Mesenchymal stem cell (in vitro differentiated cells and primary cell): ENCODE measurements at regions not wholly inside any gene's neighbourhood (a gene's known extent, or its start where the extent isn't known, plus 50 kb on each side); places are given as distances from the start of the nearest gene placed in this dataset.

Source experiments
- DNase-seq: peaks from one replicate; pipeline ENCODE4 v3.0.0-alpha.2; 2013
- H2AFZ ChIP-seq: one replicate; pipeline ENCODE4 v1.6.1; 2013; ENCODE audit warnings: low read depth, mild to moderate bottlenecking, control low read depth, inconsistent platforms, low read length, moderate library complexity
- H2AK5ac ChIP-seq: 2 replicates; pipeline ENCODE4 v1.6.1; 2013; ENCODE audit warnings: low read length, moderate library complexity, mild to moderate bottlenecking, inconsistent platforms; ENCODE audit not compliant: severe bottlenecking
- H2BK120ac ChIP-seq: one replicate; pipeline ENCODE4 v1.6.1; 2013; ENCODE audit warnings: low read depth, mild to moderate bottlenecking, inconsistent platforms, low read length, moderate library complexity
- H2BK12ac ChIP-seq, 2 experiments: one replicate each; pipeline ENCODE4 v1.6.1; 2013; ENCODE audit warnings: inconsistent platforms in 2 of 2, low read length in 2 of 2, mild to moderate bottlenecking in 2 of 2, moderate library complexity in 2 of 2, control low read depth in 1 of 2
- H2BK15ac ChIP-seq: one replicate; pipeline ENCODE4 v1.6.1; 2013; ENCODE audit warnings: mild to moderate bottlenecking, low read depth, inconsistent platforms; ENCODE audit not compliant: poor library complexity, severe bottlenecking
- H2BK5ac ChIP-seq: 2 replicates; pipeline ENCODE4 v1.6.1; 2013; ENCODE audit warnings: low read depth, mild to moderate bottlenecking, low read length, control low read depth, inconsistent platforms; ENCODE audit not compliant: poor library complexity, severe bottlenecking
- H3K14ac ChIP-seq, 2 experiments: one replicate each; pipeline ENCODE4 v1.6.1; 2013; ENCODE audit warnings: inconsistent platforms in 2 of 2, low read length in 2 of 2, control low read depth in 1 of 2, mild to moderate bottlenecking in 1 of 2, moderate library complexity in 1 of 2
- H3K18ac ChIP-seq, 2 experiments: one replicate each; pipeline ENCODE4 v1.6.1; 2013; ENCODE audit warnings: inconsistent platforms in 2 of 2, low read length in 2 of 2, control low read depth in 1 of 2, low read depth in 1 of 2, mild to moderate bottlenecking in 1 of 2
- H3K23ac ChIP-seq, 2 experiments: one replicate each; pipeline ENCODE4 v1.6.1; 2013; ENCODE audit warnings: inconsistent platforms in 2 of 2, low read length in 2 of 2, mild to moderate bottlenecking in 2 of 2, moderate library complexity in 2 of 2, control low read depth in 1 of 2
- H3K27ac ChIP-seq: 2 replicates; pipeline ENCODE4 v1.5.1; 2013; ENCODE audit warnings: mild to moderate bottlenecking, moderate library complexity, low read length, control low read depth, inconsistent platforms; ENCODE audit not compliant: poor library complexity, severe bottlenecking
- H3K27me3 ChIP-seq, 2 experiments: 2 replicates each; pipeline versions ENCODE4 v1.6.1 to v1.7.0; 2013; ENCODE audit warnings: low read length in 2 of 2, mild to moderate bottlenecking in 2 of 2, moderate library complexity in 2 of 2, control low read depth in 1 of 2, inconsistent platforms in 1 of 2; ENCODE audit not compliant: control insufficient read depth in 1 of 2, insufficient read depth in 1 of 2
- H3K36me3 ChIP-seq, 2 experiments: 2 replicates each; pipeline versions ENCODE4 v1.6.1 to v1.7.0; 2013; ENCODE audit warnings: low read length in 2 of 2, control low read depth in 1 of 2, inconsistent platforms in 1 of 2, low read depth in 1 of 2, mild to moderate bottlenecking in 1 of 2; ENCODE audit not compliant: insufficient read depth in 2 of 2, control insufficient read depth in 1 of 2
- H3K4ac ChIP-seq, 2 experiments: one replicate each; pipeline ENCODE4 v1.6.1; 2013; ENCODE audit warnings: inconsistent platforms in 2 of 2, low read length in 2 of 2, mild to moderate bottlenecking in 2 of 2, moderate library complexity in 2 of 2, control low read depth in 1 of 2, low read depth in 1 of 2
- H3K4me1 ChIP-seq: 2 replicates; pipeline ENCODE4 v1.6.1; 2013; ENCODE audit warnings: low read depth, low read length, control low read depth; ENCODE audit not compliant: control insufficient read depth, insufficient read depth
- H3K4me2 ChIP-seq: 2 replicates; pipeline ENCODE4 v1.6.1; 2013; ENCODE audit warnings: low read length, mild to moderate bottlenecking, inconsistent platforms; ENCODE audit not compliant: poor library complexity, severe bottlenecking
- H3K4me3 ChIP-seq, 2 experiments: 2 replicates each; pipeline versions ENCODE4 v1.5.1 to v1.7.0; 2013; ENCODE audit warnings: low read length in 2 of 2, mild to moderate bottlenecking in 2 of 2, control low read depth in 1 of 2, low read depth in 1 of 2; ENCODE audit not compliant: insufficient read depth in 1 of 2
- H3K79me1 ChIP-seq: replicated peaks from 2 replicates; pipeline ENCODE4 v1.6.1; 2013; ENCODE audit warnings: mild to moderate bottlenecking, control low read depth, low read length, inconsistent platforms; ENCODE audit not compliant: poor library complexity, severe bottlenecking
- H3K9ac ChIP-seq: 2 replicates; pipeline ENCODE4 v1.7.0; 2013; ENCODE audit warnings: mild to moderate bottlenecking, low read length, moderate library complexity
- H3K9me3 ChIP-seq: 2 replicates; pipeline ENCODE4 v1.7.0; 2013; ENCODE audit warnings: mild to moderate bottlenecking, low read length; ENCODE audit not compliant: control insufficient read depth
- H4K8ac ChIP-seq: one replicate; pipeline ENCODE4 v1.6.1; 2013; ENCODE audit warnings: inconsistent platforms, mild to moderate bottlenecking, low read length, moderate library complexity
- H4K91ac ChIP-seq: one replicate; pipeline ENCODE4 v1.6.1; 2013; ENCODE audit warnings: mild to moderate bottlenecking, low read length, inconsistent platforms
- WGBS: methylation state at CpG from one replicate; pipeline ENCODE4 v1.1.7; 2013; ENCODE audit warnings: mixed read lengths; 5-methylcytosine and 5-hydroxymethylcytosine counted together

DNA sequence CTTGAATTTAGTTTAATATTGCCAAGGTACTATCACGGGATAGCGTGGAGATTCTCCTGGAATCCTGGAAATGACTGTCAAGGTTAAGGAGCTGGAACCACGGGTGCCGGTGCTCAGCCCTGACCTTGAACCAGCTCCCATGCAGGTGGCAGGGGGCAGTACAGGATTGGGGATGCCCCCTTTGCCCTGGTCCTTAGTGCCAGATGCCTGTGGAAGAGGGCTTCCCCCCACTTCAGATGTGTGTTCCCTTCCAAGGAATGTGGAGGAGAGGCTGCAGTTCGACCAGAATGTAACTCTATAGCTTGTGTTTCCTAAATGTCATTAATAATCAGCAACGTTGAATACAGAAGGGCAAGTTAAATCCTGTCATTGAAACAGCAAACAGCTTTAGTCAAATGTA is 258.9 kb downstream of the VRK1 start:
- DNase-seq: no peak
- no peaks in the 10 kb centered on the region for H3K36me3 ChIP-seq
- no peaks in the 10 kb centered on the region for H3K79me1 ChIP-seq
- H3K27me3 ChIP-seq: no peaks in the 10 kb centered on the region
- H3K4me1 ChIP-seq: no peaks in the 10 kb centered on the region
- no peak overlapping the region for H4K8ac ChIP-seq
- no peak overlapping the region for H3K23ac ChIP-seq
- no peak overlapping the region for H3K4me2 ChIP-seq
- H2AK5ac ChIP-seq: no peak overlapping the region
- H3K4ac ChIP-seq: no peak overlapping the region
- H3K18ac ChIP-seq: no peak overlapping the region
- H3K4me3 ChIP-seq: no peak overlapping the region
- no peak overlapping the region for H4K91ac ChIP-seq
- H3K9me3 ChIP-seq: no peaks in the 10 kb centered on the region
- no peak overlapping the region for H3K27ac ChIP-seq
- no peak overlapping the region for H3K9ac ChIP-seq
- no peak overlapping the region for H2BK5ac ChIP-seq
- H2AFZ ChIP-seq: no peak overlapping the region
- H2BK15ac ChIP-seq: no peak overlapping the region
- no peak overlapping the region for H3K14ac ChIP-seq
- H2BK12ac ChIP-seq: no peak overlapping the region
- 54% methylated on average over 6 of the region's 6 CpGs for WGBS
- no peak overlapping the region for H2BK120ac ChIP-seq

DNA sequence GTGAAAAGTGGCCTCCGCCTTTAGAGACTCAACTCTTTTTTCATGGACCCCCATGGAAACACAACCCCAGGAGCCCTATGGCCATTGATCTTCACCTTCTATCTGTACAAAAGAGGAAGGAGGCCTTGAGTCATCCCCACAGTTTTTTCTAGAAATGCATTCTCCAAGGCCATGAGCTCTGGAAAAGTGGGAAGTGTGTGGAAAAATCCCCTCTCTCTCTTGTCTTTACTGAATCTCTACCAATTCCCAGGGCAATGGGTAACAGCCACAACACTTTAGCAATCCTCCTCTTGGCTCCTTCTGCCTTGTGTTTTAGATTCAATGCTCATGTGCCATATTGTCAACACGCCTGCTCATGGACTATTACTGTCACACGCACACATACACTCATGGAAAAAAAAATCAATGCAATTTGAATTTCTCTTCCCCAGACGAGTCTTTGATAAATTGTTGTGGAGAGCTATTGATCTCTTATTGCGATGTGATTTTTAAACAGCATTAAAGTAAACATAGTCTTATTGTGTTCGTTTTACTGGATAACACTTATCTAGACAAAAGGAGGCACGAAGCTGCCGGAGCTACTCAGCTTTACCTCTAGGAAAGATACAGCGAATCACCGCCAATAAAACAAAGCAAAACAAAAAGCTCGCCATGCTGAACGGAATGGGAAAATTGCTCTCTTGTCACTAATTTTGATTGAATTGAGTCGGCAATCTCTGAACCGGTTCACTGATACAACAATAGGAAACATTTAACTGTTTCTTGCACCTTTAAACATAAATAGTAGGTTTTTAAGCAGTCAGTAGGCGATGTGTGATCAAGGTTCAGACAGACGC is 260.3 kb downstream of the VRK1 start:
- Histone ChIP-seq H3K9me3 (no peaks in the 10 kb centered on the region), H3K4me1 (no peaks in the 10 kb centered on the region), H3K36me3 (no peaks in the 10 kb centered on the region), H3K4me2 (no peak overlapping the region), H4K91ac (no peak overlapping the region), H3K4me3 (no peak overlapping the region), H3K4ac (no peak overlapping the region), H3K9ac (no peak overlapping the region), H2BK5ac (no peak overlapping the region), H3K27ac (no peak overlapping the region), H3K79me1 (no peaks in the 10 kb centered on the region), H3K18ac (no peak overlapping the region), H3K27me3 (no peaks in the 10 kb centered on the region), H2BK15ac (no peak overlapping the region), H4K8ac (no peak overlapping the region), H2BK120ac (no peak overlapping the region), H2AFZ (no peak overlapping the region), H2BK12ac (no peak overlapping the region), H3K23ac (no peak overlapping the region), H2AK5ac (no peak overlapping the region), H3K14ac (no peak overlapping the region)
- WGBS: 82% methylated on average over 13 of the region's 16 CpGs
- no peak for DNase-seq

DNA sequence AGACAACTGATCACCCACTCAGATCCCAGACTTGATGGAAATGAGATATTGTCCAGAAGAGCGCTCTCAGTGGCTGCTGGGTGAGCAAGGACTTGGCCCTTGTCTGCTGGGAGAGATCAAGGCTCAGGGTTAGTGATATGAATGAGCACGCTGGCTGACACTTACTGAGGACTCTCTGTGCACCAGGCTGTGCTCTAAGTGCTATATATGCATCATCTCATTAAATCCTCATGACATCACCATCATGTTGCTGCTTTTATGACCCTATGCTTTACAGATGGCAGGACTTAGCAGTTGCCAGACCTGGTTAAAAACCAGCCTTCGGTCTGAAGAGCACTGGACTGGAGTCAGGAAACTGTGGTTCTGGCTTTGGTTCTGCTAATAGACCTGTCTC is 260.9 kb downstream of the VRK1 start:
- no peaks in the 10 kb centered on the region for H3K79me1 ChIP-seq
- no peak overlapping the region for H3K4me3 ChIP-seq
- no peak overlapping the region for H3K4ac ChIP-seq
- H3K23ac ChIP-seq: no peak overlapping the region
- H4K8ac ChIP-seq: no peak overlapping the region
- H2BK12ac ChIP-seq: no peak overlapping the region
- no peak overlapping the region for H3K27ac ChIP-seq
- no peak overlapping the region for H3K18ac ChIP-seq
- no peak overlapping the region for H2BK15ac ChIP-seq
- H4K91ac ChIP-seq: no peak overlapping the region
- no peak overlapping the region for H2AK5ac ChIP-seq
- H2AFZ ChIP-seq: no peak overlapping the region
- no peak overlapping the region for H2BK120ac ChIP-seq
- H2BK5ac ChIP-seq: no peak overlapping the region
- no peaks in the 10 kb centered on the region for H3K4me1 ChIP-seq
- no peak overlapping the region for H3K4me2 ChIP-seq
- 54% methylated on average over 2 of the region's 3 CpGs for WGBS
- DNase-seq: no peak
- no peak overlapping the region for H3K14ac ChIP-seq
- no peaks in the 10 kb centered on the region for H3K9me3 ChIP-seq
- H3K9ac ChIP-seq: no peak overlapping the region
- no peaks in the 10 kb centered on the region for H3K27me3 ChIP-seq
- H3K36me3 ChIP-seq: no peaks in the 10 kb centered on the region

DNA sequence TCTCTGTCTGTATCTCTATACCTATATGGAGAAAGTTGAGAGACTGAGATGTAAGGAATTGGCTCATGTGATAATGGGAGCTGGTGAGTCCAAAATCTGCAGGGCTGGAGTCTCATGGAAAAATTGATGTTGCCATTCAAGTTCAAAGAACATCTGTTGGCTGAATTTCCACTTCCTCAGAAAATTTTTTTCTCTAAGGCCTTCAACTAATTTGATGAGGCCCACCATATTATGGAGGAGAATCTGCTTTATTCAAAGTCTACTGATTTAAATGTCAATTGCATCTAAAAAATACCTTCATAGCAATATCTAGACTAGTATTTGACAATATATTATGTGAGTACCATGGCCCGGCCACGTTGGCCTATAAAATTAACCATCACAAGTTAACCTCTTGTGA is 261.4 kb downstream of the VRK1 start:
- Histone ChIP-seq H3K27ac (no peak overlapping the region), H3K36me3 (no peaks in the 10 kb centered on the region), H3K4me2 (no peak overlapping the region), H4K91ac (no peak overlapping the region), H3K79me1 (no peaks in the 10 kb centered on the region), H3K9me3 (no peaks in the 10 kb centered on the region), H3K4me3 (no peak overlapping the region), H2AK5ac (no peak overlapping the region), H3K4ac (no peak overlapping the region), H3K23ac (no peak overlapping the region), H4K8ac (no peak overlapping the region), H3K9ac (no peak overlapping the region), H2BK15ac (no peak overlapping the region), H3K27me3 (no peaks in the 10 kb centered on the region), H2AFZ (no peak overlapping the region), H2BK12ac (no peak overlapping the region), H3K18ac (no peak overlapping the region), H3K14ac (no peak overlapping the region), H2BK120ac (no peak overlapping the region), H2BK5ac (no peak overlapping the region), H3K4me1 (no peaks in the 10 kb centered on the region)
- 100% methylated on average over 2 of the region's 2 CpGs for WGBS
- no peak for DNase-seq
